ENCODE measurements at regions not wholly inside any gene's neighbourhood (a gene's known extent, or its start where the extent isn't known, plus 50 kb on each side); places are given as distances from the start of the nearest gene placed in this dataset.

GRCh38 chr1:78370779-78371482 lies 119.8 kb upstream of the PTGFR start:
- no peak overlapping the region for H3K27ac ChIP-seq (ENCODE audit: low read depth in 2 of 2, low read length in 2 of 2)
- no peaks in the 10 kb centered on the region for H3K27me3 ChIP-seq (ENCODE audit: control insufficient read depth in 2 of 2, insufficient read depth in 2 of 2, low read length in 2 of 2)
- H3K4me3 ChIP-seq (ENCODE audit: low read length in 2 of 2) = no peak overlapping the region
- no peaks in the 10 kb centered on the region for H3K9me3 ChIP-seq (ENCODE audit: control insufficient read depth in 2 of 2, low read length in 2 of 2)
- no peaks in the 10 kb centered on the region for H3K4me1 ChIP-seq (ENCODE audit: control insufficient read depth in 2 of 2, insufficient read depth in 2 of 2, low read length in 2 of 2)
- no peak overlapping the region for H3K9ac ChIP-seq (ENCODE audit: low read depth in 1 of 2, low read length in 2 of 2)
- no peaks in the 10 kb centered on the region for H3K36me3 ChIP-seq (ENCODE audit: control insufficient read depth in 2 of 2, insufficient read depth in 2 of 2, low read length in 2 of 2)

- H3K9me3 ChIP-seq (ENCODE audit: control insufficient read depth in 2 of 2, low read length in 2 of 2) = no peaks in the 10 kb centered on the region
- no peak overlapping the region for H3K4me3 ChIP-seq (ENCODE audit: low read length in 2 of 2)
- no peak overlapping the region for H3K27ac ChIP-seq (ENCODE audit: low read depth in 2 of 2, low read length in 2 of 2)
- H3K27me3 ChIP-seq (ENCODE audit: control insufficient read depth in 2 of 2, insufficient read depth in 2 of 2, low read length in 2 of 2) = no peaks in the 10 kb centered on the region
- H3K9ac ChIP-seq (ENCODE audit: low read depth in 1 of 2, low read length in 2 of 2) = no peak overlapping the region
- no peaks in the 10 kb centered on the region for H3K36me3 ChIP-seq (ENCODE audit: control insufficient read depth in 2 of 2, insufficient read depth in 2 of 2, low read length in 2 of 2)
- no peaks in the 10 kb centered on the region for H3K4me1 ChIP-seq (ENCODE audit: control insufficient read depth in 2 of 2, insufficient read depth in 2 of 2, low read length in 2 of 2)
Measured at GRCh38 chr1:78373676-78374075, 117.1 kb upstream of the PTGFR start.

GRCh38 chr1:78375996-78376395 lies 114.8 kb upstream of the PTGFR start:
- Histone ChIP-seq H3K4me3 (ENCODE audit: low read length in 2 of 2) (no peak overlapping the region), H3K9ac (ENCODE audit: low read depth in 1 of 2, low read length in 2 of 2) (no peak overlapping the region), H3K9me3 (ENCODE audit: control insufficient read depth in 2 of 2, low read length in 2 of 2) (no peaks in the 10 kb centered on the region), H3K27me3 (ENCODE audit: control insufficient read depth in 2 of 2, insufficient read depth in 2 of 2, low read length in 2 of 2) (no peaks in the 10 kb centered on the region), H3K27ac (ENCODE audit: low read depth in 2 of 2, low read length in 2 of 2) (no peak overlapping the region), H3K36me3 (ENCODE audit: control insufficient read depth in 2 of 2, insufficient read depth in 2 of 2, low read length in 2 of 2) (no peaks in the 10 kb centered on the region), H3K4me1 (ENCODE audit: control insufficient read depth in 2 of 2, insufficient read depth in 2 of 2, low read length in 2 of 2) (no peaks in the 10 kb centered on the region)

- Histone ChIP-seq H3K36me3 (ENCODE audit: control insufficient read depth in 2 of 2, insufficient read depth in 2 of 2, low read length in 2 of 2) (no peaks in the 10 kb centered on the region), H3K27me3 (ENCODE audit: control insufficient read depth in 2 of 2, insufficient read depth in 2 of 2, low read length in 2 of 2) (no peaks in the 10 kb centered on the region), H3K9ac (ENCODE audit: low read depth in 1 of 2, low read length in 2 of 2) (no peak overlapping the region), H3K9me3 (ENCODE audit: control insufficient read depth in 2 of 2, low read length in 2 of 2) (no peaks in the 10 kb centered on the region), H3K27ac (ENCODE audit: low read depth in 2 of 2, low read length in 2 of 2) (no peak overlapping the region), H3K4me1 (ENCODE audit: control insufficient read depth in 2 of 2, insufficient read depth in 2 of 2, low read length in 2 of 2) (no peaks in the 10 kb centered on the region), H3K4me3 (ENCODE audit: low read length in 2 of 2) (no peak overlapping the region)
Measured at GRCh38 chr1:78377356-78377928, 113.3 kb upstream of the PTGFR start.

DNA sequence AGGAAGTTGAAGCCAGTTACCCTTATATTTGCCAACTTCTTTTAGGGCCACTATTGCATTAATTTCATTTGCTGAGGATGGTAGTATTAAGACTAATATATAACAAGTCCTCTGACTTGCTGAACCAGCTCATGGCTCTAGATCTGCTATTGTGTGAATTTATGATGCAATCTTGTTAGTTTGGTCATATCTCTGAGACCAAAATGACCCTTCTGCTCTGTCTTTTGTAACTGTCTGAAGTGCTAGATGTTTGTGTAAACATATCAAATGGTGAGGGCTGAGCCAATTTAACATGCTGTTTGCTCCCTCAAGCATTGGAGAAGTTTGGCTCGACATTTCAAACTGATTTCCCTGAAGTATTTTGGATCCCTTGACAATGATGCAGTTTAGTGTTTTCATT lies 106.9 kb upstream of the PTGFR start:
- H3K27ac ChIP-seq (ENCODE audit: low read depth in 2 of 2, low read length in 2 of 2) = no peak overlapping the region
- H3K27me3 ChIP-seq (ENCODE audit: control insufficient read depth in 2 of 2, insufficient read depth in 2 of 2, low read length in 2 of 2) = no peaks in the 10 kb centered on the region
- H3K9ac ChIP-seq (ENCODE audit: low read depth in 1 of 2, low read length in 2 of 2) = no peak overlapping the region
- no peak overlapping the region for H3K4me3 ChIP-seq (ENCODE audit: low read length in 2 of 2)
- H3K9me3 ChIP-seq (ENCODE audit: control insufficient read depth in 2 of 2, low read length in 2 of 2) = no peaks in the 10 kb centered on the region
- no peaks in the 10 kb centered on the region for H3K4me1 ChIP-seq (ENCODE audit: control insufficient read depth in 2 of 2, insufficient read depth in 2 of 2, low read length in 2 of 2)
- no peaks in the 10 kb centered on the region for H3K36me3 ChIP-seq (ENCODE audit: control insufficient read depth in 2 of 2, insufficient read depth in 2 of 2, low read length in 2 of 2)

DNA sequence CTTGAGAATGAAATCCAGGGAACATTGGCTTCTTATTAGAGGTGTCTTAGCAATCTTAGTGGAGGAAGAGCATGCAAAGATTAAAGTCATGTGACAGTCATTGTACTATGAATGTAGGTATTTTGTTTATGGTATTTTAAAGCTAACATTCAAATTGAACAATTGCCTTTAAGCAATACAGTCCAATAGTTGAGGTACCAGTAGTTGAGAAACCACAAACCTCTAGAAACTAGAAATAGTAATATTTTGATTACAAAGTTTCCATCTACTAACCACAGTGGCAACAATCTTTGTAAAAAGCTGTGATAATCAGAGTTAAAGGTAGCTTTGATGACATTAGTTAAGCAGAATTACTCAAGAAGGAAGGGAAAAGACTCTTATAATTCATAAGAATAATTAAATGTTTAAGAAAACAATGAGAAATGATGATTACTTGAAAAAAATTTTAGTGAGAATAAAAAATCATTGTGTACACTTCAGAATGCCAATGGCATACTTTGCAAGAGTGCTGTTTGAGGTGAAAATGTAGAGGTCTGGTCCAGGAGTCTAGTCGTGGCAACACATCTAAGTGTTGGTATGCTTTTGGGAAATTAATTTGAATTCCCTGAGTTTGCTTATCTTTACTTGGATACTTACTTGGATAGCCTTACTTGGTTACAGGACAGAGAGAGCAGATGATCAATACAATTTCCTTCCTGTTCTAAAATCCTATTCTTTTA lies 104.9 kb upstream of the PTGFR start:
- H3K9ac ChIP-seq (ENCODE audit: low read depth in 1 of 2, low read length in 2 of 2) = no peak overlapping the region
- H3K36me3 ChIP-seq (ENCODE audit: control insufficient read depth in 2 of 2, insufficient read depth in 2 of 2, low read length in 2 of 2) = no peaks in the 10 kb centered on the region
- H3K4me3 ChIP-seq (ENCODE audit: low read length in 2 of 2) = no peak overlapping the region
- no peaks in the 10 kb centered on the region for H3K9me3 ChIP-seq (ENCODE audit: control insufficient read depth in 2 of 2, low read length in 2 of 2)
- no peaks in the 10 kb centered on the region for H3K4me1 ChIP-seq (ENCODE audit: control insufficient read depth in 2 of 2, insufficient read depth in 2 of 2, low read length in 2 of 2)
- H3K27me3 ChIP-seq (ENCODE audit: control insufficient read depth in 2 of 2, insufficient read depth in 2 of 2, low read length in 2 of 2) = no peaks in the 10 kb centered on the region
- no peak overlapping the region for H3K27ac ChIP-seq (ENCODE audit: low read depth in 2 of 2, low read length in 2 of 2)

DNA sequence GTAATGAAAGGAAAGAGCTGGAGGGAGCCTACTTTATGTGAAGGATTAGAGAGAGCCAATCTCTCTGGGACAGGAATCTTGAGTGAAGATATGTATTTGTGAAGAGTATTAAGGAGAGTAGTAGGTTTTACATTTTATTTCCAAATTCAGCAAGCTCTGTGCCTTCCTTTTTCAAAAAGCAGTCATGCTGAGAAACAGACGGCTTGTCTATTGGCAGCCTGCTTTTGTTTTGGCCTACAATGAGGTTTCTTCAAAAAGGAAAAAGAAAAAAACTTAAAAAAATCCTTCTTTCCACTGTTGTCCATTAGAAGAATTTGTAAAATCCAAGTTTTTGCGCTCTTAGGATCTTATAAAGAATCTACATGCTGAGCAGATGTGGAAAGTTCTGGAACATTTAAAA lies 103.6 kb upstream of the PTGFR start:
- Histone ChIP-seq H3K4me3 (ENCODE audit: low read length in 2 of 2) (no peak overlapping the region), H3K9me3 (ENCODE audit: control insufficient read depth in 2 of 2, low read length in 2 of 2) (no peaks in the 10 kb centered on the region), H3K9ac (ENCODE audit: low read depth in 1 of 2, low read length in 2 of 2) (no peak overlapping the region), H3K27me3 (ENCODE audit: control insufficient read depth in 2 of 2, insufficient read depth in 2 of 2, low read length in 2 of 2) (no peaks in the 10 kb centered on the region), H3K36me3 (ENCODE audit: control insufficient read depth in 2 of 2, insufficient read depth in 2 of 2, low read length in 2 of 2) (no peaks in the 10 kb centered on the region), H3K4me1 (ENCODE audit: control insufficient read depth in 2 of 2, insufficient read depth in 2 of 2, low read length in 2 of 2) (no peaks in the 10 kb centered on the region), H3K27ac (ENCODE audit: low read depth in 2 of 2, low read length in 2 of 2) (no peak overlapping the region)

- H3K9me3 ChIP-seq (ENCODE audit: control insufficient read depth in 2 of 2, low read length in 2 of 2) = no peaks in the 10 kb centered on the region
- no peak overlapping the region for H3K4me3 ChIP-seq (ENCODE audit: low read length in 2 of 2)
- no peaks in the 10 kb centered on the region for H3K36me3 ChIP-seq (ENCODE audit: control insufficient read depth in 2 of 2, insufficient read depth in 2 of 2, low read length in 2 of 2)
- H3K27ac ChIP-seq (ENCODE audit: low read depth in 2 of 2, low read length in 2 of 2) = no peak overlapping the region
- no peak overlapping the region for H3K9ac ChIP-seq (ENCODE audit: low read depth in 1 of 2, low read length in 2 of 2)
- no peaks in the 10 kb centered on the region for H3K4me1 ChIP-seq (ENCODE audit: control insufficient read depth in 2 of 2, insufficient read depth in 2 of 2, low read length in 2 of 2)
- no peaks in the 10 kb centered on the region for H3K27me3 ChIP-seq (ENCODE audit: control insufficient read depth in 2 of 2, insufficient read depth in 2 of 2, low read length in 2 of 2)
Measured at GRCh38 chr1:78387871-78388270, 102.9 kb upstream of the PTGFR start.

DNA sequence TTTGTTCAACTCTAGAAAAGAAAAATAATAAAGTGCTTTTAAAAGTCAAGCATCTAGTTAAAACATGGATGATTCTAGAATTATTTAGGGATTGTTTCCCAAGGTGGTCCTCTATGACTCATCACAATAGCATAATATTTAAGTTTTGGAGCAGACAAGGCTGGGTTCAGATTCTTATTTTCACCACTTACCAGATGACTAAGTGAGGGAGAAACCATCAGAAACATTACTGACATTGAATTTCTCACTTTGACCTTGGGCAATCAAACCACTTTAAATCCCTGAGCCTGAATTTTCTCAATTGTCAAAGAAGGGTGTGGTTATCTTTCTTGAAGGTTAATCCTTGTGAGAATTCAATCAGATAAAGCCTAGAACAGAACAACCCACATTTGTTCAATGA lies 102.5 kb upstream of the PTGFR start:
- H3K4me3 ChIP-seq (ENCODE audit: low read length in 2 of 2) = no peak overlapping the region
- H3K27me3 ChIP-seq (ENCODE audit: control insufficient read depth in 2 of 2, insufficient read depth in 2 of 2, low read length in 2 of 2) = no peaks in the 10 kb centered on the region
- H3K4me1 ChIP-seq (ENCODE audit: control insufficient read depth in 2 of 2, insufficient read depth in 2 of 2, low read length in 2 of 2) = no peaks in the 10 kb centered on the region
- no peak overlapping the region for H3K9ac ChIP-seq (ENCODE audit: low read depth in 1 of 2, low read length in 2 of 2)
- H3K27ac ChIP-seq (ENCODE audit: low read depth in 2 of 2, low read length in 2 of 2) = no peak overlapping the region
- H3K9me3 ChIP-seq (ENCODE audit: control insufficient read depth in 2 of 2, low read length in 2 of 2) = no peaks in the 10 kb centered on the region
- no peaks in the 10 kb centered on the region for H3K36me3 ChIP-seq (ENCODE audit: control insufficient read depth in 2 of 2, insufficient read depth in 2 of 2, low read length in 2 of 2)

DNA sequence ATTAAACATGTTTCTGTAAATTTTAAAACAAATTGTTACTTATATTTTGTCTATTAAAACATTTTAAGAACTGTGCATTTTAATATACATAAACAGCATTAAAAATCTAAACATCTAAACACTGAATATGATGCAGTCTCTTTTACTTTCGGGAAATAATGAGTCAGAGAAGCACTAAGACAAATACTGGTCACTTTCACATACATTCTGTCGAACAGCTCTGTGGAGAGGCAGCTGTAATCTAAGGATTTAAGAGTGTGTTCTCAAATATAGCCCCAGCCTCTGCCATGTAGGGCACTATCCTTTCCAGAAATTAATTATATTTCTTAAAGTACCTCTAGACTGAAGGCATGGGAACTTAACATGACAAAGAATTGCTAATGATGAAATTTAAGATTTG lies 89.6 kb upstream of the PTGFR start:
- Histone ChIP-seq H3K36me3 (ENCODE audit: control insufficient read depth in 2 of 2, insufficient read depth in 2 of 2, low read length in 2 of 2) (no peaks in the 10 kb centered on the region), H3K9ac (ENCODE audit: low read depth in 1 of 2, low read length in 2 of 2) (no peak overlapping the region), H3K27ac (ENCODE audit: low read depth in 2 of 2, low read length in 2 of 2) (no peak overlapping the region), H3K27me3 (ENCODE audit: control insufficient read depth in 2 of 2, insufficient read depth in 2 of 2, low read length in 2 of 2) (no peaks in the 10 kb centered on the region), H3K4me3 (ENCODE audit: low read length in 2 of 2) (no peak overlapping the region), H3K4me1 (ENCODE audit: control insufficient read depth in 2 of 2, insufficient read depth in 2 of 2, low read length in 2 of 2) (no peaks in the 10 kb centered on the region), H3K9me3 (ENCODE audit: control insufficient read depth in 2 of 2, low read length in 2 of 2) (no peaks in the 10 kb centered on the region)

Data from mucosa of rectum (tissue), 2 donors.